GM21717 (cell line): ENCODE measurements at regions not wholly inside any gene's neighbourhood (a gene's known extent, or its start where the extent isn't known, plus 50 kb on each side); places are given as distances from the start of the nearest gene placed in this dataset.

ENCODE experiments used
- ATAC-seq: cut with Tn5 transposase; IDR thresholded peaks from one replicate; pipeline ENCODE4 v1.9.1; 2021; ENCODE audit warnings: mild to moderate bottlenecking, moderate library complexity; ENCODE audit not compliant: unreplicated experiment

GRCh38 chr7:41058986-41059741 is 643.7 kb downstream of the INHBA start:
- no peak for ATAC-seq

DNA sequence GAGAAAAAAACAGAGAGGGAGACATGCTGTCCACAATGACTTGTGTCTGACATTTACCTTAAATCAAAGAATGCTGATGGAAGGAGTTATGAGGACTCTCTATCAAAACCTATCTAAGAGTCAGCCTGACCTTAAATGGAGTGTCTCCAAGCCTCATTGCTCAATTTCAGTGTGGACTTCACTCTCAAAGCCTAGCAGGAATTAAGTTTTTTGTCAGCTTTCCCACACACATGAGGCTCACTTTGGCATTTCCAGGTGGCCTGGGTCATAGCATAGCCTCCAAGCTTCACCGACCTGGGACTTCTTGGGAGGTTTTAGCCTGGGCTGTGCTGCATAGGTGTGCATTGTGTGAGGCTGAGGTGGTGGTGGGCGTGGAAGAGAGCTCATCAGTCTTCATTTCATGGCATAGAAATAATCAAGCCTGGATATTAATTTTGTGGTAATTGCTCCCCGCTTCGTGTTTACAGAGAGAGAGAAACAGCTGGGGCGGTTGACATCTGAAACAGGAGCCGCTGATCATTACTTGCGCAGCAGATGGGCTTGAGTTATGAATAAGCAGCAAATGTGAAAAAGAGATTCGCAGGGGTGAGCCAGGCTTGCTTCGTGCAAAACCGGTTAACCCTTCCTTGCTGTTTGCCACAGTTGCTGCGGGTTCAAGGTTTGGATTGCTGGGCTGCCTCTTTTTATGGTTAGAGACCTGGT is 647.8 kb downstream of the INHBA start:
- no peak for ATAC-seq

- no peak for ATAC-seq
These were observed 649.1 kb downstream of the INHBA start for GRCh38 chr7:41053820-41054219.

DNA sequence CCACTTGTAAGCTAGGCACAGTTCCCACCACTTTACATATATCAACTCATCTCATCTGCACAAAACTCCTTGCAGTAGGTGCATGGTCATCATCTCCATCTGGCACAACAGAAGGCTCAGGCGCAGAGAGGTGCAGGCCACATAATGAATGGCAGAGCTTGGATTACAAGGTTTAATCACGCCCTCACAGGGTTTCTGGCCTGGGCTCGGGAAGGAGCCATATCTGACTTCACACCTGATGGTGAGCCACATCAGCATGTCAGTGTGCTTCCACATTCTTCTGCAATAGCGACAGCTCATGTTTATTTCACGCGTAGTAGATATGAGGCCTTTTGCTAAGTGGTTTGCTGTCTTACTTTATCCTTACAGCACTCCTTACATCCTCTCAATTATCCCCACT is 650.2 kb downstream of the INHBA start:
- no peak for ATAC-seq

GRCh38 chr7:41052201-41052600 is 650.7 kb downstream of the INHBA start:
- ATAC-seq: no peak

DNA sequence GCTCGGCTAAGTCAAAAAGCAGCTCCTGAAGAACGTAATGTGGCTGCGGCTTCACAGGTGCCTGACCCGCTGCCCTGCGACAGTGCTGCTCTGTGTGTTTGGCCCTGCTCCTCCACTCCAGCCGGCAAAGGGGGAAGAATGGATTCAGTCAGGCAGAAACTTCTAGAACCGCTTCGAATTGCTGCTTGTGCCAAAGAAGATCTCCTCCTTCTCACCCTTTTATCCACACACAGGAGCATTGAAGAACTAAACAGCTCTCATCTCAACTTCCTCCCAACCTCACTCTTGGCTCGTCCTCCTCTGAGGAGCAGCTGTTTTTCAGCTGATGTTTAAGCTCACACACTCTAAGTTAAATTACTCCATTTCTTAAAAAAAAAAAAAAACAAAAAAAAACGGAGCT is 651.4 kb downstream of the INHBA start:
- ATAC-seq: no peak

GRCh38 chr7:41051062-41051461 is 651.8 kb downstream of the INHBA start:
- no peak for ATAC-seq

DNA sequence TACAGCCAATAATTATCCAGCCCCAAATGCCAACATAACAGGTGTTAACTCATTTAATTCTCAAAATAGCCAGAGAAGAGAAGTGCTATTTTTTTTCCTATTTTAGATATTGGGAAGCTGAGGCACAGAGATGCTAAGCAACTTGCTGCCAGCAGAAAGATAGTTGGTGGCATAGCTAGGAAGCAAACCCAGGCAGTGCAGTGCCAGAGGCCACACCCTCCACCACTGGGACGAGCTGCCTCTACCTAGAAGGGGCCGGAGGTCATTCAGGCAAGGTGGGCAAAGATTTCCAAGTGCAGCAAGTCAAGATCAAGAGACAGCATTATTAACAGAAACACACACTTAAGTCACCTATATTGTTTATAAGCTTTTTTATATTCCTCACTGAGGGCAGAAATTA is 654.1 kb downstream of the INHBA start:
- ATAC-seq: no peak

GRCh38 chr7:41047789-41048191 is 655.1 kb downstream of the INHBA start:
- ATAC-seq: no peak

DNA sequence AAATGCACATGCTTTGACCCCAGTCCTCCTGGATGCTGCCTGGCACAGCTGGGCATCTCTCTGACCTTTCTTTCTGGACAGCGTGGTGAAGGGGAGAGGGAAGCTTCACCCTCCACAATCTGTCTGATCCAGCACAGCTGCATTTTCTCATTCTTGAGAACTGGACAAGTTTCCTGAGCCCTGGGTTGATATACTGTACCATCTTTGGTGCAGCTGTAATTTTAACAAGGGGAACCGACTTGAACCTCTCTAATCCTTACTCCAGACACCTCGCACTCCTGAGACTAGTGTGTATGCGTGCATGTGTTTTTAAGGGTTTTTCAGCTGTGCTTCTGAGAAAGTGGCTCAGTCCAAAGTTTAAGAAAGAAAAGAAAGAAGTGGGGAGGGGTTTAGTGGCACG is 655.7 kb downstream of the INHBA start:
- ATAC-seq: no peak

DNA sequence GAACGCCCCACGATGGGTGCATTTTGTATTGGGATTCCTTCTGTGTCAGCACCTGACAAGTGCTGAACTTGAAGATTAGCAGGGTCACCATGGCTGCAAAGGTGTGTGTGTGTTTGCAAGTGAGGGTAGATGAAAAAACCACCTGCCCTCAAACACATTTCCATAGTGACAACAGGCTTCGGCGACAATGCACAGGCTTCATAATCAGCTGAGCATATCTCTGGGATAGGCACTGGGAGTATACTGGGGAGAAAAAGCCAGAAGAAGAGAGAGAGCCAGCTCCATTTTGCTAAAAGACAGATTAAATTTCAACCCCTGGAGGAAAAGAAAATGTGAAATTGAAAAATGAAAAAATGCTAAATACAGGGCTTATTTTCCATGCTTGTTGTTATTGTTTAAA is 656.1 kb downstream of the INHBA start:
- ATAC-seq: no peak

DNA sequence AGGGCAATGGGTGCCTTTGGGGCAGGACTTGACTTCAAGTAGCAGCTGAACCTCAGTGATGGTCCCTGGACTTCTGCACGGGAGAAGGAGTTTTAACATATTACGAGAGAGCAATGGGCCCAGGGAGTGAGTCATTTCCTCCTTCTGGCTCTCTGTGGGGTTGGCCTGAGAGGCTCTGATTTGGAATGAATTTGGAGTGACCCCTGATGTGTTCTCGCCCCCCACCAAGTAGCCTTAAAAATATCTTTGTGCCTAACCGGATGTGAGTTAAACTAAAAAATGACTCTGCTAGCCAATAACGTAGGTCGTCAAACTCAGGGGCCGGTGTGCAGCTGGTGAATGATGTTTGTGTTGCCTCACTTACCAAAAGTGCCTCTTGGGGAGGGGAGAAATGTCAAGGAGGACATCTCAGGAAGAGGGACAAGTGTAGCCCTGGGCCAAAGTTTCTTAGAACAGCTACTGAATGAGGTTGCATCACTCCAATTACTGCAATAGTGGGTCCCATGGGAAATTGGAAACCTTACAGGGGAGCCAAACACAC is 656.6 kb downstream of the INHBA start:
- ATAC-seq: no peak

- ATAC-seq: no peak
These were observed 657.2 kb downstream of the INHBA start for GRCh38 chr7:41045556-41046123.

DNA sequence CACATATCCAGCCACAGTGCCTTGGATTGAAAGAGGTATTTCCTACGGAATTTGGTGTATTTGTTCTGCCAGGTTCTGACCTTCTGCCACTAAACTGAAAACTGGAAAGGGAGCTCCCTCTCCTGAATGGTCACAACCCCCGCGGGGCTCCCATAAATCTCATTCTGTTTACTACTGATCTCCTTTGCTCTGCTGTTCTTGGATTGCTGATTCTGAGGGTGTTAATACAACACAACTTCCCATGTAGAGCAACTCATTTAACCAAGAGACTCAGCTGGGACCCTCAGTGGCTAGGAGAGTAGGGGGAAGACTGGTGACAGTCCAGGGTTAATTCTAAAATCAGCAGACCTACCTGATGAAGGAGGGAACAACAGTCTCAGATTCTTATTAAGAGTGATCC is 662.9 kb downstream of the INHBA start:
- no peak for ATAC-seq

DNA sequence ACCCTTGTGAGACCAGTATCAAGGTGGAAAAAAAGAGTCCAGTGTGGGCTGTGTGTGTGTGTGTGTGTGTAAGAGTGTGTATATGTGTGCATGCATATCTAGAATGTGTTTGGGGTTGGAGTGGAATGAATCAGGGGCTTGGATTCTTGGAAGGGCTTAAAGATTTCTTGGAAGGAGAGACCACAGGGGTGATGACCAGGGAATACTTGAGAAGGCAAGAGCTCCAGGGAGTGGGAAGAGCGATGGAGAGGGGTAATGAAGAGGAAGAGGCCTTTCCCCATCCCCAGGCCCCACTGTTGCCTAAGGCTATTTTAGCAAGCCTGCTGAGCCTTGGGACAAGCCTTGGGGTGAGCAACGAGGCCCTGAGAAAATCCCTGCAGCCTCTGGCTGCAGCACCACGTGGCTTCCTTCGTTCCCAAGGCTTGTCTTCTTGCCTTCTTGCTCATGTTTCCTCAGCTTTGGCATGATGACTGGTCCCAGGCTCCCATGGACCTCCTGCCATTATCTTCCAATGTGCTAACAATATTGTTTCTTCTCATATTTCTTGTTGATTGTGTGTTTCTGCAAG is 663.4 kb downstream of the INHBA start:
- ATAC-seq: no peak

GRCh38 chr7:41038211-41038610 is 664.7 kb downstream of the INHBA start:
- no peak for ATAC-seq

DNA sequence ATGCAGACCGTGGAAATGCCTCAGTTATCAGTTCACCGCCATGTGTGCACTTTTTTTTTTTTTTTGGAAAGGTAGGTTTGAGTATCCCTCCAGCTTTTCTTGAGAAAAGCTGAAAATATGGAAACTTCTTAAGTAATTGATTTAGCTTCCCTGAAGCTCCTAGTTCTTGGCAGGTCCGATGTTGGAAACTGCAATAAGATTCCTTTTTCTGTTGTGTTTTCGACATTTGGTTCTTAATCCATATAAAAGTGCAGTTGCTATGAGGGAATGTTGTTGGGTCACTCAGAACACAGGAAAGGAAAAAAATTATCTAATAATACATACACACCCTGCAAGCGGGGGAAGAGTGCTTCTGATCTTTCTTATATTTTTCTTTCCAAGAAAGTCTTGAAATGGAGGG is 665.2 kb downstream of the INHBA start:
- ATAC-seq: no peak

DNA sequence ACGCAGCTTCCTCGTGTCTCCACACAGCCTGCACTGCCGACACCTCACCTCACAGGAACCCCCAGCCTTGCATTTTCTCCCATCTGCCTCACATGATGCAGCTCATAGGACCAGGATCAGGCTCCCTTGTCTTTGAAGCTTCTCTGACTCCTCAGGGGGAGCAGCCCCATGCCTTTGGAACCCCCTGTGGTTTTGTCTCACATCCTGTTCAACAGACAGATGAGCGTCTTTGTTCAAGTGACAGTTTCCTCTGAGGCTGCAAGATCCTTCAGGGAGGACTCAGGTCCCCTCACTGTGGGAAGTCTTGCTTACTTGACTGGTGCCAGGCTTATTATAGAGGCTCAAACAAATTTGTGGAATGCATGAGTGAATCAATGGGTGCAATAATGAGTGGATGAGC is 667.1 kb downstream of the INHBA start:
- ATAC-seq: no peak

DNA sequence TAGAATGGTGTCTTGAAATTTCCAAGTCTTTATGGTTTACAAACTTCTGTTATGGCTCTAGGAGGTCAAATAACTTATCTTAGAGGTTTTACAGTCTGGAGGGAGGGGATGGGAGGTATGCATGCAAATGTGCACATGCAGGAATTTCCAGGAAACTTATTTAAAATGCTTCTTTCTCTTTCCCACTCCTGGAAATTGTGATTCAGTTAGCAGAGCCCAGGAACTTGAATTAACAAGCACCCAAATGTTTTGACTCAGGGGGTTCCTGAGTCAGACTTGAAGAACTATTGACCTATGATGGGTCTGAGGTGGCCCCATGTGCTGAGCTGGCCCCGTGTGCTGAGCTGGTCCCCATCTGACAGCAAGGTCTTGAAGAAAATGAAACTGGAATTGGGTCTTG is 669.4 kb downstream of the INHBA start:
- ATAC-seq: no peak

DNA sequence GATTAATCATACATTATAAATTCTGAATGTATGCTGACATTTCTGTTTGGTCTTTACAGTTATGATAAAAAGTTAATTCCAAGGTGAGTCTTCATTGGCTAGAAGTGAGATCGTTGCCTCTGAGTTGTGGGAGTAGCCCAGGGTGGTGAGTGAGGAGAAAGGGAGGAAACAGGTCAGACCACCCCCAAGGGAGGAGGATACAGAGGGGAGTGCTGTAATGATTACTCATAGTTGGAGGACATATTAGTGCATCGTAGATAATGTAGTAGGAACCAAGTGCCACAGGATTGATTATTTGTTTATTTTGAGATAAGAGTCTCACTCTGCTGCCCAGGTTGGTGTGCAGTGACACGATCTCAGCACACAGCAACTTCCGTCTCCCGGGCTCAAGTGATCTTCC is 672.2 kb downstream of the INHBA start:
- no peak for ATAC-seq

- ATAC-seq: no peak
These were observed 673.8 kb downstream of the INHBA start for GRCh38 chr7:41029072-41029499.

DNA sequence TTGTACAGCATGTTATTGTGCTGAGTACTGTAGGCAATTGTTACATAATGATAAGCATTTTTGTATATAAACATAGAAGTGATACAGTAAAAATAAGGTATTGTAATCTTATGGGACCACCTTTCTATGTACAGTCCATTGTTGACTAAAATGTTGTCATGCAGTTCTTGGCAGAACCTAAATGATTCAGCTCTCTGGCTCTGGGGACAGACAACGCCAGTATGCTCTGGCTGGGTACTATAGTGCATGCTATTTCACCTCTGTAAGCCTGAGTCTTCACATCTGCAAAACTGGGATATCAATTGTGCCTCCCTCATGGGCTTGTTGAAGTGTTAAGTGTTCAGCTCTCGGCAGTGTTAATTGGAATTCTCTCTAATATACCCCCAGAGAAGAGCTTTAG is 674.3 kb downstream of the INHBA start:
- no peak for ATAC-seq
